Choroid plexus epithelial cell (primary cell): ENCODE measurements at regions not wholly inside any gene's neighbourhood (a gene's known extent, or its start where the extent isn't known, plus 50 kb on each side); places are given as distances from the start of the nearest gene placed in this dataset.

ENCODE experiments used
- DNase-seq: peaks from one replicate; pipeline ENCODE4 v3.0.0-alpha.2; 2010; ENCODE audit warnings: low read depth
- H3K4me3 ChIP-seq: 2 replicates; pipeline ENCODE4 v1.5.1; 2011; ENCODE audit warnings: low read depth, mild to moderate bottlenecking, control low read depth, low read length, moderate library complexity
- CTCF ChIP-seq: conservative IDR thresholded peaks from 2 replicates; pipeline ENCODE4 v1.5.1; 2011; ENCODE audit warnings: low read depth, mild to moderate bottlenecking, control low read depth, inconsistent platforms, low read length, moderate library complexity

- no peak for TF ChIP-seq CTCF
- no peak overlapping the region for H3K4me3 ChIP-seq
- no peak for DNase-seq
Measured at GRCh38 chr2:240247241-240247867, 106.9 kb upstream of the OTOS start.

GRCh38 chr2:240247868-240248720 is 107.6 kb upstream of the OTOS start:
- no peak for TF ChIP-seq CTCF
- no peak for DNase-seq
- H3K4me3 ChIP-seq = no peak overlapping the region

DNA sequence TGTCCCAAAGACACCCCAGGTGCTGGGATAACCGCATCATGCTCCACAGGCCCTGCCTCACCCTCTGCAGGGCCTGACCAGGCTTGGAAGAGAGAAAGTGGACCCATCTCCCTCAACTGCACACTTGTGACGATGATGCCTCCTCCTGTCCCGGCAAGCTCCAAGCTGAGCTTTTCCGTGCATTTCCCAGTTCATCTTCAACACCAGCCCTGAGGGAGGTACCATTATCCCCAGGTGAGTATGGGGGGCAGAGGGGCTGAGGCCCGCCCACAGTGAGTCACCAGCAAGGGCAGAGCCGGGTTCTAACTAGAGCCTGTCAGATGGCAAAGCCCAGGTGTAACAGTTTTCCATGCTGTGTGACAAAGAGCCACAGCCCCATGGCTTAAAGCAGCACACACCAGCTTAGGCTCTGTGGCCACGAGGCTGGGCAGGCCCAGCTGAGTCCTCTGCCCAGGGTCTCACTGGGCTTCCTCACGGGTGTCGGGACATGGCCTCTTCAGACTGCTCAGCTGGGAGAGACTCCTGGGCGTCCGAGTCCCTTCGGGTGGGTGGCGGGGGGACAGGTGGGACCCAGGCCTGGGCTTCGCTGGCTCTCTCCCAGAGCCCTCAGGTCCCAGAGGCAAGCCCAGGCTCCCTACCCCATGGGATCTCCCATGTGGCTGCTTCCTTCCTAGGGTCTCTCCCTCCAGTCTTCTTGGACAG is 108.4 kb upstream of the OTOS start:
- no peak overlapping the region for H3K4me3 ChIP-seq
- DNase-seq = no peak
- TF ChIP-seq CTCF = no peak

GRCh38 chr2:240249423-240250149 is 109.1 kb upstream of the OTOS start:
- no peak for DNase-seq
- H3K4me3 ChIP-seq = no peak overlapping the region
- TF ChIP-seq CTCF = no peak

- no peak overlapping the region for H3K4me3 ChIP-seq
- DNase-seq = no peak
- no peak for TF ChIP-seq CTCF
Measured at GRCh38 chr2:240250150-240250984, 109.9 kb upstream of the OTOS start.
